ENCODE measurements at regions not wholly inside any gene's neighbourhood (a gene's known extent, or its start where the extent isn't known, plus 50 kb on each side); places are given as distances from the start of the nearest gene placed in this dataset.

GRCh38 chr12:42962384-42962783 lies 372.8 kb upstream of the PRICKLE1 start:
- Histone ChIP-seq H3K27ac (ENCODE audit: low read depth, low read length) (no peak overlapping the region), H3K14ac (ENCODE audit: low read length) (no peak overlapping the region), H2BK120ac (ENCODE audit: insufficient read depth, low read length, poor library complexity) (no peak overlapping the region), H2AFZ (ENCODE audit: insufficient read depth, low read length, poor library complexity) (no peak overlapping the region), H3K4ac (ENCODE audit: low read depth, low read length) (no peak overlapping the region), H2BK5ac (ENCODE audit: low read depth, low read length, poor library complexity) (no peak overlapping the region), H2AK5ac (ENCODE audit: low read length) (no peak overlapping the region), H3K9me3 (ENCODE audit: insufficient read depth, low read depth, low read length) (no peaks in the 10 kb centered on the region), H4K12ac (ENCODE audit: low read depth, low read length) (no peak overlapping the region), H3K27me3 (ENCODE audit: insufficient read depth, low read length) (no peaks in the 10 kb centered on the region), H3K4me1 (ENCODE audit: control insufficient read depth in 1 of 2, insufficient read depth in 2 of 2, low read length in 2 of 2) (no peaks in the 10 kb centered on the region), H3K79me1 (ENCODE audit: low read length) (peaks cover 4% of the 10 kb centered on the region), H4K8ac (ENCODE audit: low read depth, low read length) (no peak overlapping the region), H3K36me3 (ENCODE audit: control insufficient read depth in 1 of 2, insufficient read depth in 2 of 2, low read length in 2 of 2) (no peaks in the 10 kb centered on the region), H2BK12ac (ENCODE audit: low read length) (no peak overlapping the region), H3K4me2 (ENCODE audit: low read length) (no peak overlapping the region), H3K79me2 (ENCODE audit: control insufficient read depth, insufficient read depth, low read length, poor library complexity) (no peaks in the 10 kb centered on the region), H3K9ac (ENCODE audit: low read length) (no peak overlapping the region), H3K23ac (ENCODE audit: low read length) (no peak overlapping the region), H3K18ac (ENCODE audit: low read length) (no peak overlapping the region), H3K4me3 (ENCODE audit: low read depth, low read length) (no peak overlapping the region), H4K91ac (ENCODE audit: low read depth, low read length) (no peak overlapping the region)
- WGBS (ENCODE audit: extremely low coverage, insufficient coverage, insufficient read length): no CpG with 5 or more reads among the region's 2 CpGs
- DNase-seq: no peak

GRCh38 chr12:42961395-42961794 lies 371.8 kb upstream of the PRICKLE1 start:
- Histone ChIP-seq H3K27me3 (ENCODE audit: insufficient read depth, low read length) (no peaks in the 10 kb centered on the region), H2BK120ac (ENCODE audit: insufficient read depth, low read length, poor library complexity) (no peak overlapping the region), H3K18ac (ENCODE audit: low read length) (no peak overlapping the region), H3K14ac (ENCODE audit: low read length) (no peak overlapping the region), H3K36me3 (ENCODE audit: control insufficient read depth in 1 of 2, insufficient read depth in 2 of 2, low read length in 2 of 2) (no peaks in the 10 kb centered on the region), H4K12ac (ENCODE audit: low read depth, low read length) (no peak overlapping the region), H3K9ac (ENCODE audit: low read length) (no peak overlapping the region), H3K4me2 (ENCODE audit: low read length) (no peak overlapping the region), H3K4ac (ENCODE audit: low read depth, low read length) (no peak overlapping the region), H3K23ac (ENCODE audit: low read length) (no peak overlapping the region), H3K27ac (ENCODE audit: low read depth, low read length) (no peak overlapping the region), H3K9me3 (ENCODE audit: insufficient read depth, low read depth, low read length) (no peaks in the 10 kb centered on the region), H4K8ac (ENCODE audit: low read depth, low read length) (no peak overlapping the region), H3K79me2 (ENCODE audit: control insufficient read depth, insufficient read depth, low read length, poor library complexity) (no peaks in the 10 kb centered on the region), H2BK5ac (ENCODE audit: low read depth, low read length, poor library complexity) (no peak overlapping the region), H2BK12ac (ENCODE audit: low read length) (no peak overlapping the region), H4K91ac (ENCODE audit: low read depth, low read length) (no peak overlapping the region), H2AK5ac (ENCODE audit: low read length) (no peak overlapping the region), H3K79me1 (ENCODE audit: low read length) (peaks cover under 1% of the 10 kb centered on the region), H3K4me3 (ENCODE audit: low read depth, low read length) (no peak overlapping the region), H3K4me1 (ENCODE audit: control insufficient read depth in 1 of 2, insufficient read depth in 2 of 2, low read length in 2 of 2) (no peaks in the 10 kb centered on the region), H2AFZ (ENCODE audit: insufficient read depth, low read length, poor library complexity) (no peak overlapping the region)
- WGBS (ENCODE audit: extremely low coverage, insufficient coverage, insufficient read length): no CpG with 5 or more reads among the region's 3 CpGs
- DNase-seq: peak in 1 of 2 donors; percentile 50

GRCh38 chr12:42960087-42960527 lies 370.6 kb upstream of the PRICKLE1 start:
- H4K12ac ChIP-seq (ENCODE audit: low read depth, low read length): no peak overlapping the region

GRCh38 chr12:42958291-42958674 lies 368.7 kb upstream of the PRICKLE1 start:
- Histone ChIP-seq H4K8ac (ENCODE audit: low read depth, low read length) (no peak overlapping the region), H3K36me3 (ENCODE audit: control insufficient read depth in 1 of 2, insufficient read depth in 2 of 2, low read length in 2 of 2) (no peaks in the 10 kb centered on the region), H2AK5ac (ENCODE audit: low read length) (no peak overlapping the region), H2BK5ac (ENCODE audit: low read depth, low read length, poor library complexity) (no peak overlapping the region), H3K79me2 (ENCODE audit: control insufficient read depth, insufficient read depth, low read length, poor library complexity) (no peaks in the 10 kb centered on the region), H3K9ac (ENCODE audit: low read length) (no peak overlapping the region), H3K27me3 (ENCODE audit: insufficient read depth, low read length) (no peaks in the 10 kb centered on the region), H3K27ac (ENCODE audit: low read depth, low read length) (no peak overlapping the region), H2BK120ac (ENCODE audit: insufficient read depth, low read length, poor library complexity) (no peak overlapping the region), H3K4me2 (ENCODE audit: low read length) (no peak overlapping the region), H3K9me3 (ENCODE audit: insufficient read depth, low read depth, low read length) (no peaks in the 10 kb centered on the region), H3K14ac (ENCODE audit: low read length) (no peak overlapping the region), H3K4ac (ENCODE audit: low read depth, low read length) (no peak overlapping the region), H3K4me3 (ENCODE audit: low read depth, low read length) (no peak overlapping the region), H2AFZ (ENCODE audit: insufficient read depth, low read length, poor library complexity) (no peak overlapping the region), H3K23ac (ENCODE audit: low read length) (no peak overlapping the region), H3K18ac (ENCODE audit: low read length) (no peak overlapping the region), H4K12ac (ENCODE audit: low read depth, low read length) (no peak overlapping the region), H4K91ac (ENCODE audit: low read depth, low read length) (no peak overlapping the region), H3K79me1 (ENCODE audit: low read length) (no peaks in the 10 kb centered on the region), H2BK12ac (ENCODE audit: low read length) (no peak overlapping the region), H3K4me1 (ENCODE audit: control insufficient read depth in 1 of 2, insufficient read depth in 2 of 2, low read length in 2 of 2) (no peaks in the 10 kb centered on the region)
- WGBS (ENCODE audit: extremely low coverage, insufficient coverage, insufficient read length): no CpG with 5 or more reads among the region's 1 CpG
- peak in 1 of 2 donors; percentile 12 for DNase-seq

More at GRCh38 chr12:42960087-42960527, 370.6 kb upstream of the PRICKLE1 start:
- Histone ChIP-seq H3K9me3 (ENCODE audit: insufficient read depth, low read depth, low read length) (no peaks in the 10 kb centered on the region), H3K4me3 (ENCODE audit: low read depth, low read length) (no peak overlapping the region), H3K4me1 (ENCODE audit: control insufficient read depth in 1 of 2, insufficient read depth in 2 of 2, low read length in 2 of 2) (no peaks in the 10 kb centered on the region), H3K4ac (ENCODE audit: low read depth, low read length) (no peak overlapping the region), H2BK120ac (ENCODE audit: insufficient read depth, low read length, poor library complexity) (no peak overlapping the region), H4K8ac (ENCODE audit: low read depth, low read length) (no peak overlapping the region), H3K79me1 (ENCODE audit: low read length) (no peaks in the 10 kb centered on the region), H3K36me3 (ENCODE audit: control insufficient read depth in 1 of 2, insufficient read depth in 2 of 2, low read length in 2 of 2) (no peaks in the 10 kb centered on the region), H3K27me3 (ENCODE audit: insufficient read depth, low read length) (no peaks in the 10 kb centered on the region), H3K79me2 (ENCODE audit: control insufficient read depth, insufficient read depth, low read length, poor library complexity) (no peaks in the 10 kb centered on the region), H2BK12ac (ENCODE audit: low read length) (no peak overlapping the region), H3K18ac (ENCODE audit: low read length) (no peak overlapping the region), H3K27ac (ENCODE audit: low read depth, low read length) (no peak overlapping the region), H4K91ac (ENCODE audit: low read depth, low read length) (no peak overlapping the region), H3K9ac (ENCODE audit: low read length) (no peak overlapping the region), H2AK5ac (ENCODE audit: low read length) (no peak overlapping the region), H2AFZ (ENCODE audit: insufficient read depth, low read length, poor library complexity) (no peak overlapping the region), H2BK5ac (ENCODE audit: low read depth, low read length, poor library complexity) (no peak overlapping the region), H3K4me2 (ENCODE audit: low read length) (no peak overlapping the region), H3K14ac (ENCODE audit: low read length) (no peak overlapping the region), H3K23ac (ENCODE audit: low read length) (no peak overlapping the region)
- WGBS (ENCODE audit: extremely low coverage, insufficient coverage, insufficient read length): no CpG with 5 or more reads among the region's 4 CpGs
- no peak for DNase-seq

All from trophoblast cell (in vitro differentiated cells and primary cell).